Stimulated activated naive CD4-positive, alpha-beta T cell treated with Interleukin-2 at 50 U/mL for 16 hours (primary cell): ENCODE measurements at regions not wholly inside any gene's neighbourhood (a gene's known extent, or its start where the extent isn't known, plus 50 kb on each side); places are given as distances from the start of the nearest gene placed in this dataset.

Experiments
- DNase-seq: peaks from one replicate; lab custom pipeline; 2025; lab: John Stamatoyannopoulos, UW

DNA sequence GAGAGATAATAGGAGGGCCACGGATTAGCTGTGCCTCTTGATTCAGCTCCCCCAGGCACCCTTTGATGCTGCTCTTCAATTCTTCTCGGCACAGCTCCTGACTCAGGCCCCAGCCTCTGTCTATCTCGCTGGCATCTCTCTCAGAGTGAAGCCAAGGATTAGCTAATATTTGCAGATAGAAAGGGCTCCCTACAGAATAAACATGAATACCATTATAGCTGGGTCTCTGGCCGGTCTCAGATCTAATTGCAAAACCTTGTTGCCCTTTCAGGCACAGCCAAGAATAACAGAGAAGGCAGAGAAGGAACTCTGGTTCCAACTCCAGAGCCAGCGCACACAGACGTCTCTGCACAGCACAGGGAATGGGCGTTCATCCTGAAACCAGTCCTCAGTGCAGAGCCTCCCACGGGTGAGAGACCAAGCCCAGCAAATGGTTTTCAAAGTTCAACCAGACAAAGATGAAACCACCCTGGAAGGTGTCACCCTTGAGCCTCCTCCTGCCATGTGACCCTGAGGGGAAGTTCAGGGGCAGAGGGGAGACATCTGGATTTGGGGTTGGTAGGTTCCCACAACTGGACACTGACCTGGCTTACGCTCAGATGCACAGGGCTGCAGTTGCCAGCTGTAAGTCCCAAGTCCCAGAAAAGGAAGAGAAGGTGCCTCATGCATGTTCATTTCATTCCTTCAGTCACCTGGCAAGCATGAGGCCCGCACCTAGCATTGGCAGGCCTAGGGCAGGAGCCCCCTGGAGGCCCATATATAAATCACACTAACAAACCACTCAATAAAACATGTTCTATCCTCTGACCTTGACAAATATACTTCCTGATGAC lies 394.0 kb downstream of the NPHP4 start:
- DNase-seq, result no peak

DNA sequence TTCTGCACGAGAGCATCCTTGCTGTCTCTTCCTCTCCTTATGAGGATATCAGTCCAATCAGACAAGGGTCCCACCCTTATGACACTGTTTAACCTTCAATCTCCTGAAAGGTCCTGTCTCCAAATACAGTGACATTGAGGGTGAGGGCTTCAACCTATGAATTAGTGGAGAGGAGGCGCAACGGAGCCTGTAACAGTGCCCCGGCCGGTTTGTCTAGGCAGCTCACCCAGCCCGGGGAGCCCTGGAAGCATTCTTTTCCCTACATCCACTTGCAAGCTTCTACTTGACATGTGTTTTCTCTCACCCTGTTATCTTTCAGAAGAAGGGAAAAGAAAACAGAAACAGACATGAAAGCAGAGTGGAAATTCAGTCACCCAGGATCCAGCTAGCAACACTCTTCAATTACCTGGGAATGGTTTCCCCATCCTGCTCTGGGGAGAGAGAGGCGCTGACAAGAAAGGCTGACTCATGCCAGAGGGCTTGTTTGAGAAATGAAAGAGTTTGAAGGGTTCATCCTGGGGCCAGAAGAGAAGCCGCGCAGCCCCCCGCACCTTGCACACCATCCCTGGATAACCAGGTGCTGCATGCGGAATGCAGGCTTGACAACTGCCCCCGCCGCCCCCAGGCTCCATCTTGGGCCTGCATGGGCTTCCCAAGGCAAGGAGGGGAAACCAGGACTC lies 394.9 kb downstream of the NPHP4 start:
- no peak for DNase-seq

DNA sequence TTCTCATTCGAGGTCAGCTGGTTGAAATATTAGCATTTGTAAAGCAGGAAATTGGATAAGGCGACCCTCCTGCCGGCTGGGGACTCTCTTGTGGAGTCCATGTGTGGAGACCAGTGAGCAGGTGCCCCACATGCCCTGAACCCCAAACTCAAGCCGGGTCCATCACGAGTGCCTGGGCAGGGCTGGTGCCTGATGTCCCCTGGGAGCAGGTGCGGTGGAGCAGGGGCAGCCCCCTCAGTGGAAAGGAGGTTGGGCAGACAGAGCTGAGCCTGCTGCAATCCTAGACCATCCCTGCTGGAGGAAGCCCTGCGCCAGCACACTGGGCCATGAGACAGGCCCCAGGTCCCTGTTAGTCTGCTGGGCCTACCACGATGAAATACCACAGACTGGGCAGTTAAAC lies 395.6 kb downstream of the NPHP4 start:
- no peak for DNase-seq

DNA sequence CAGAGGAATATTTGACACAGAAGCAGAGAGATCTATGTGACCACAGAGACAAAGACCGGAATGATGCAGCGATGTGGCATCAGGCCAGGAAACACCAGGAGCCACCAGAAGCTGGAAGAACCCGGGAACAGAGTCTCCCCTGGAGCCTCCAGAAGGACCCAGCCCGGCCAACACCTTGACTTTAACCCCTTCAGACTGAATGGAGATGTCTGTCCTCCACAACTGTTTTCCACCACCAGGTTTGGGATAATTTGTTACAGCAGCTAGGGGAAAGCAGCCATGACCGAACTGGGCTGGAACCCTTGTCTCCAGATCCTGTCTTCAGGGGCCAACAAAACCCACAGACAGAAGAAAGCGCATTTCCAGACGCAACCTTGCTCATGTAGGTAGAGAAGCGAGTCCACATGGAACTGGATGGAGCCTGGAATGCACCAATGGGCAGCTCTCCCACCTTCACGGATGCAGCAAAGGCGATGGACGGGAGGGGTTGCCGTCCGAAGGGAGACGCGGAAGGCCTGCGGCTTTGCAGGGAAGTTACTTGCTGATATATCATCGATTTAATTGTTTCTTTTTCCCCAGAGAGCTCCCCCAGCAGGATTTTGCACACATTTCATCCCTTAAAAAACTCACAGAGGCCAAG lies 396.6 kb downstream of the NPHP4 start:
- DNase-seq, result no peak

DNA sequence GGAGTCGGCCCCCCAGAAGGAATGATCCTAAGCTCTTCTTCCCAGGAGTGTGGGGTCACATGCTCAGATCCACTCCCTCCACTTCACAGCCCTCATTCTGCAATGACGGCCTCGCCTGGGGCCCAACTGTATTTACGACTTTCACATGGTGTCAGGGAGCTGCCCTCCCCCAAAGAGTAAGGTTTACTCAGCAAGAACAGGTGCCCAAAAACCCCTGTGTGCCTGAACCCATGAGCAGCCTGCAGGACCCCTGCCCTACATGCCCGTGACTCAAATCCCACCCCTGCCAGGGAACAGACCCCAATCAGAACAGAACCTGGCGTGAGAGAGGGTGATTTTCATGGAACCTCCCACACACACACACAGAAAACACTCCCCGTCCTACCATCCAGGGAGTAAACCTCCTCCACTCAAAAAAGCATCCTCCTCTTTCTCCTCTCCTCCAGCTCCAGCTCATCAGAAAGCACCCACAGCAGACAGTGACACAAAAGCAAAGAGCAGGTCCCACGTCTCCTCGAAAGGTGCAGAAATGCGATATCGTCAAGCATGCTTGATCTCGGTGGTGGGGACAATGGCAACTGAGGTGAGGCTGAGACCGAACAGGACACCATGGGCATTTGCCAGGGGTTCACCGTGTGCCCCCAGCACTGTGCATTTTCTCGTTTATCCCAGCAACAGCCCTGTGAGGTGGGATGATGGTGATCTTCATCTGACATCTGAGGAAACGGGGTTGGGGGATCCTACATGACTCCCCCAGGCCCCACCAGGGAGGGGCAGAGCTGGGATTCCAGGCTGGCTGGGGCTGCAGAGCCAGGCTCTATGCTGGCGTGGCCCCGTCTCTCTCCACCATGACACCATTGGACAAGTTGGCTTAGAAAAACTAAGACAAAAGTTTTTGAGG lies 397.9 kb downstream of the NPHP4 start:
- DNase-seq, result no peak

DNA sequence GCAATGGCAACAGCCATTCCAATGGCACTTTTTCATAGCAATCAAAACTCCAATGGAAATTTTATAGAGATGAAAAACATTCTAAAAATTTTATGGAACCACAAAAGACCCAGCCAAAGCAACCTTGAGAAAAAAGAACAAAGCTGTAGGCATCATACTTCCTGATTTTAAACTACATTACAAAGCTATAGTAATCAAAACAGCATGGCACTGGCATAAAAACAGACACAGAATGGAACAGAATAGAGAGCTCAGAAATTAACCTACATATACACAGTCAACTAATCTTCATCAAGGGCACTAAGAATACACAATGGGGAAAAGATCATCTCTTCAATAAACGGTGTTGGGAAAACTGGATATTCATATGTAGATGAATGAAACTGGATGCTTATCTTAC lies 401.5 kb downstream of the NPHP4 start:
- DNase-seq, result no peak

DNA sequence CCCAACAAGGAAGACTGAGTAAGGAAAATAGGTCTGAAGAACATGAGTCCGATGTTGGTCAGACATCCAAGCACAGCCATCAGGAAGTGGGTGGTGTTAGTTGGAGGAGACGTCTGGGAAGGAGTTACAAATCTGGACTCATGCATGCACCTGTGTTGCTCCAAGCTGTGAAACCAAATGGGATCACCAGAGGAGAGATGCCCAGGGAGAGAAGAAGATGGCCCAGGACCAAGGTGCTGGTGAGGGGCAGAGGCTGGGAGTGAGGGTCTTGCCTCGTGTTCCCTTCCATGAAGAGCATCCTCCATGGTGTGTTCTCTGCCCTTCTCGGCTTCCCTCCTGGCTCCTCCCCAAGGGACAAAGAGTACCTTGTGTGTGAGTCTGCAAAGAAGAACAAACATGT lies 405.6 kb downstream of the NPHP4 start:
- DNase-seq, result no peak

DNA sequence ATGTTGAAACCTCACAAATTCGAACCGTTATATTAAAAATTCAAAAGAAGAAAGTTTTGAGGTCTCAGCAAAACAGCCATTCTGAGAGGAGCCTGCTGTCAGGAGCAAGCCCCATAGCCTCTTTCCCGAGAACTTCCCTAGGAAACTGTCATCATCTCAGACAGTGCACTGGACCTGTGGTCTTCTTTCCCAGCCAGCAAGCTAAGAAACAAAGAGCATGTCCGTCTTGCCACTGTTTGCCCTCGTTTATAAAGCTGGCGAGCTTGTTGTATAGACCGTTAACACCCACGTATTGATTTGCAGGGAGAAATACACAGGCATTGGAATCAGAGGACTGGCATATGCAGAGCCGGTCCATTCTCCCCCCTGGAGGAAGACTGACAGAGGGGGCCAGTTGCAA lies 407.0 kb downstream of the NPHP4 start:
- no peak for DNase-seq

DNA sequence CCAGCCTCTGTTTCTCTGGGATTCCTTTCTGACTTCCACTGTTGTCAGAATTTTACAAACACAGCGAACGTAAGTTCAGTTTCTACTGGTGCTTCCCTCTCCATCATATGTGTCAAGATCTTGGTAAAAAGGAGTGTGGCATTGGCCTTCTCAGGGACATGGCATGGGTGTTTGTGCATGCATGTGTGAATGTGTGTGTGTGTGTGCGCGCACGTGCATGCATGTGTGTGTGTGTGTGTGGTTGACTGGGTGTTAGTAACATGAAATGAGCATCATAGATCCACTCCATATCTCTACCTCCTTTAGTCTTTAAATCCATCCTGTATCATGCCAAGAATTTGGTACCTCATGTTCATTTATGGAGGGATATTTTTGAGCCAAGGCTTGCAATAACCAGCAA lies 411.3 kb downstream of the NPHP4 start:
- no peak for DNase-seq

DNA sequence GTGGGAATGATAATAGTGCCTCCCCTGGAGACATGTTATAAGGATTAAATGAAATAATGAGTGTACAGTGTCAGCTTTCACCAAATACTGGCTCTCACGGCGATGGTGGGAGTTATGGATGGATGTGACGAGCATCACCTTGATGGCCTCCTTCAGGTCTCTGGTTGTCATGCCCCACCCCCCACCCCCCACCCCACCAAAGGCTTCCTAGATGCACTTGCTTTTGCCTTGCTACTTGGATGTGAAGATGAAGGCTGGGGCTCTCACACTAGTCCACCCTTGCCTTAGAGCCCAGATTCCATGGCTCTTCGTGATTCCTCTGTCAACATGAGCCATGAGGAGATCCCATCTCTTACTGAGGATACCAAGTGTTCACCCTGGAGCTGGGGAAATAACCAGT lies 412.3 kb downstream of the NPHP4 start:
- DNase-seq, result no peak

DNA sequence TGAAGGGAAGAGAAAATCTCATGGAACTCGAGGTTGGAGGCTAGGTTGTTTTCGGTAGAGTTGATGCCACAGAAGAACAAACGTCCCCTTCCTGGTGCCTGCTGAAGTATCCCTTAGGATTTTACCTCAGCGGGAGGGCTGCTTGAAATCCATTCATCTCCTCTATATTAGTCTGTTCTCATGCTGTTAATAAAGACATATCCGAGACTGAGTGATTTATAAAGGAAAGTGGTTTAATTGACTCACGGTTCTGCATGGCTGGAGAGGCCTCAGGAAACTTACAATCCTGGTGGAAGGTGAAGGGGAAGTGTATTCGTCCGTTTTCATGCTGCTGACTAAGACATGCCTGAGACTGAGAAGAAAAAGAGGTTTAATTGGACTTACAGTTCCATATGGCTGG lies 413.5 kb downstream of the NPHP4 start:
- no peak for DNase-seq

DNA sequence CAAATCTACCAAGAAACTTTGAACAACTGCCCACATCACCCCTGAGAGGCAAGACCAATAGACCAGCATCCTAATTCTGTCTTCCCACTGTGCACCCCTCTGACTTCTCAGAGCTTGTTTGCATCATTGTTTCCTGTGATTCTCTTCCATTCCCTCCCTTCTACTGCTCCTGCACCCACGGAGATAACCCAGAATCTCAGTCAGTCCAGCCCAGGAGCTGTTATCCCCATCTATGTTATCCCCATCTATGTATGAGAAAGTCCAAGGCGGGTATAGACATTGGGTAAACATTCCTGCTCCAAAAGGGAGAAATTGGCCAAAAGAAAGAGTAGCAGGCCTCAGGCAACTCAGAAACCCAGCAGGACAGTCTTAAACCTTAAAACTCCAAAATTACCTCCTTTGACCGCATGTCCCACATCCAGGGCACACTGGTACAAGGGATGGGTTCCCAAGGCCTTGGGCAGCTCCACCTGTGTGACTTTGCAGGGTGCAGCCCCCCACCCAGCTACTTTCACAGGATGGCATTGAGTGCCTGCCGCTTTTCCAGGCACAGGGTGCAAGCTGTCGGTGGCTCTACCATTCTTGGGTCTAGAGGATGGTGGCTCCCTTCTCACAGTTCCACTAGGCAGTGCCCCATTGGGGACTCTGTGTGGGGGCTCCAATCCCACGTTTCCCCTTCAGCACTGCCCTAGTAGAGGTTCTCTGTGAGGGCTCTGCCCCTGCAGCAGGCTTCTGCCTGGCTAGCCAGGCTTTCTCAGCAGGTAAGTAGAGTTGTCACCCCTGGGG lies 414.8 kb downstream of the NPHP4 start:
- DNase-seq, result no peak

DNA sequence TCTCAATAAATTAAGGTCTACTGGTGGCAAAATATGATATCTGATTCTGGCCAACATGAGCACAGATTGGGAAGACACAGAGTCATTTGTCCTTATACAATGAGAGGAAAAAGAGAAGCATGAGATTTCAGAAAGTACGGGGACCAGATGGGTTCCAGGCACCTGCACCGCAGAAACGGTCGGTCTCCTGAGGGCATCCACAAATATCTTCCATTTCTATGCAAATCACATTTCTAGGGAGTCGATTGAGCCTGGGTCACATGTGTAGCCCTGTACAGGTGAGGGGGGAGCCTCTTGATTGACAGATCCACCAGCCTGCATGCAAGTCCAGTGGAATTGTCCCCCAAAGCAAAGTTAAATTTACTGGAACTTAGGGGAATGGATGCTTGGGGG lies 415.6 kb downstream of the NPHP4 start:
- DNase-seq, result no peak

DNA sequence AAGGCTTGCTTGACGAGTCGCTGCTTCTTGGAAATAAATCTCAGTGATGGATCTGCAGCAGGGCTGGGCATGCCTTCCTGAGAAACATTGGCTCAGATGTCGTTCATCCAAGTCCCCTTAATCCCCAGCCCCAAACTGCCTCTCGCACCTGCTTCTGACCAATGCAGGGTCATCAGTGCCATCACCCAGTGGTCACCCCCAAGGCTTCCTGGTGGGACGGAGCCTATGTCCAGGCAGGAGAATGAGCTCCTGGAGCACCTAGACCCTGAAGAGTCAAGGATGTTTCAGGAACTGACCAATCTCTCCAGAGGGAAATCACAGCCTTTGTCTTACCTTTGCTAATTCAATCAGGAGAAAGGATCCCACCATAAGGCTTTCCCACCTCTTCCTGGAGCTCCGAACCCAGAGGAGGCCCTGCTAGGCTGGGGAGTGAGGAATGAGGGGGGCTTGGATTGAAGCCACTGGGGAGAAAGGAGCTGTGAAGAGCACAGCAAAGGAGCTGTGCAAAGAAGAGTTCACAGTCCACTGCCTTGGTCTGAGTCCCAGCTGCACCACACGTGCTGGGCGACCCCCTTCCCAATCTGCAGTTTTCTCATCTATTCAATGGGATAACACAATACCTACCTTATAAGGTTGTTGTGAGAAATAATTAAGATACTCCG lies 416.1 kb downstream of the NPHP4 start:
- DNase-seq, result no peak

DNA sequence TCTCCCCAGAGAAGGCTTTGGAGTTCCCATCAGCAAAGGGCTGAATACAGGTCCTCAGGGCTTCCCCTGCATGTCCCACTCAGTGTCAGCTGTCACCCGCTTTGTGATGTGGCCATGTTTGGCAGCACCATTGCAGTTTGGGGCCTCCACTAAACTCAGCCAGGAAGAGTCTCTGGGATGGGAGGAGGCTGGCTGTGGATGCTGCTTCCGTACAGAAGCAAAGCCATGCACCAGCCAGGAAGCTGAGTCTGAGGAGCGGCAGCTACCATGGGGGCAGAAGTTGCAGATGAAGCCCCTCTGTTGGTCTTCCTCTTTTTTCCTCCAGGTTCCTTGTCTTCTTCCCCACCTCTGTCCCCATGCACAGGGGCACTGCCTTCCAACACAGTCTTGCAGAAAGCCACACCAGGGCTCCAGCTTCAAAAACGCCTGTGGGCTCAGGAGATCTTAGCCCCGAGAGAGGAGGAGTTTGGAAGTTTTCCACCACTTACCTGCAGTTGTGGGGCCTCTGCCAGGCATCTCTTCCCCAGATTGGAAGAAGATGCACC lies 416.8 kb downstream of the NPHP4 start:
- no peak for DNase-seq

DNA sequence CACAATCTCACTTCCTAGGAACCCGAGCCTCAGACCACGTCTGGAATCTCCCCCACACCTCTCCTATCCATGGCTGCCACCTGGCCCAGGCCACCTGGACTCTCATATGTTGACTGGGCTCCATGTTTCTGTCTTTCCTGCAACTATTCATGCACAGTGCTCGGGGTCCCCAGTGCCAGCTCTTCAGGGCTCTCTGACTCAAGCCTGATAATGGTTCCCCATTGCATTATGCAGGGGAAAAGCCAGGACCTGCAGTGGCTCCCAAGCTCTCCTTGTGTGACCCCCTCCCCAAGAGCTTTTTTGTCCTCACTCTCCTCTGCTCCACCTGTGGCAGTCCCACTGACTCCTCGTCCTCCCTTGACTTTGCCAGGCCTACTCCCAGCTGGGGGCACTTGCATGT lies 417.6 kb downstream of the NPHP4 start:
- DNase-seq, result no peak

DNA sequence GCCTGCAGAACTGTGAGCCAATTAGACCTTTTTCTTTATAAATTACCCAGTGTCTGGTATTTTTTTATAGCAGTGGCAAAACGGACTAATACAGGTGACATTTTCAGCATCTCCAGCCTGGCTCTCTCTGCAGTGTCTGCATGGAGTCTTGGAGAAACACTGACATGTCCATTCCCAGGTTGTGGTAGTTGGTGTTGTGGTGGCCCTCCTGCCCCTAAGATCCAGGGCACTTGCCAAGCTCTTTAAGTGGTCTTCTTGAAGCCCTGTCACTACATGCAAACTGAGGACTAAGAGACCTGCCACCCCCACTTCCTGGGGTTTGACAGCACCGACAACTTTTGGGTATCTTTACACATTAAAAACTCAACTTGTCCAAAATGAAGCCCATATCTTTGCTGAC lies 419.4 kb downstream of the NPHP4 start:
- no peak for DNase-seq

DNA sequence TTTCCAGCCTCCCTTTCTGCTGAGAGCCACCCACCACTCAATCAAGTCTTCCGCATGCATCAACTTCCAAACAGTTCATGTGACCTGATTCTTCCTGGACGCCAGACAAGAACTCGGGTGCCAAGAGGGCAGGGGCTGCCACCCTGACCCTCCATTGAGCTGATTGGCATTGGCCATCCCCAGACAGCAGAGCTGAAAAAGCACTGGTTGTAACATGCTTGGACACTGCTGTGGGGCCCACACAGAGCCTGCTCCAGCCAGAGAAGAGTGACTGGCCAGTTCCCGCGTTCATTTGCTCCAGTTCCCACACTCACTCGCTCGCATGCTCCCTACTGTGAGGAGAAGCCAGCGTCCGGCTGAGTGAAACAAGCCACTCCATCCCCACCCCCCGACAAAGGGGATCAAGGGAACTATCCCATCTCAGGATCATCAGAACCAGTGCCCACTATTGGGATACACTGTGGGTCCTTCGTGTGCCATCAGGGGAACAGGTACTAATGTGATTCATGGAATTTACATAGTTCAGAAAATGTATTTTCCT lies 420.3 kb downstream of the NPHP4 start:
- DNase-seq, result no peak

DNA sequence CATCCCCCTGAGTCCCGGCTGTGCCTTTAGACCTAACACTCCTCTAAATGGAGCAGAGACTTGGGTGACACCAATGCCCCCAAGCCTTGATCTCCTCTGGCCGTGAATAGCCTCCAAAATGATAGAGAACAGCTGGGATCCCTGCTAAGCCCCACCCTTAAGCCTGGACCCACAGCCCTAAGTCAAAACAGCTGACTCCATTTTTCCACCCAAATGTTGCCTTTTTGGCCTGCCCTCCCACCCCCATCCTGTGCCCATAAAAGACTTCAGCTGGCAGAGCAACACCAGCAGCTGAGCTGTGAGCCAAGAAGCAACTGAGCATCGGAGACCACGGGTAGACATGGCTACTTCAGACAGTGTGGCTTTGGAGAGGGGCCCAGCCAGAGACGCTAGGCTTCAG lies 420.8 kb downstream of the NPHP4 start:
- DNase-seq, result no peak

DNA sequence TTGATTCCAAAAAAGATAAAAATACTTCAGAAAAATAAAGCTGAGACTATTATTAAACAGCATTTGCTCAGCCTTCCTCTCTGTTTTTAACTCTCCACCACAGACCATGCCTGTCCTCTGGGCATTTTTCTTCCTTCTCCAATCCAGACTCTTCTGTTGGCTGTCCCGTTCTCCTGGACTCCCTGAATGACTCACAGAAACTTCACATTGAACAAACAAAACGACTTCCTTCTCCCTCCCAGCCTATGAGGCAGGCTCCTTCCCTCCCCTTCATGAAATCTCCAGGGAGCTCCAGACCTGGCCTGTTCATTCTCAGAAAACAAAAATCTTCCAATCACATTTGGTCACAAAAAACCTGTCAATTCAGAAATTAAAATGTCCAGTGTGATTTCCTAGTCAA lies 421.3 kb downstream of the NPHP4 start:
- no peak for DNase-seq
